Mammary epithelial cell (primary cell): ENCODE measurements at regions not wholly inside any gene's neighbourhood (a gene's known extent, or its start where the extent isn't known, plus 50 kb on each side); places are given as distances from the start of the nearest gene placed in this dataset.

ENCODE experiments used
- EZH2 ChIP-seq: IDR thresholded peaks from 2 replicates; pipeline ENCODE4 v1.6.1; 2012; ENCODE audit warnings: low read length, inconsistent platforms, borderline replicate concordance
- TF ChIP-seq, protein P1 (sequence below), 2 donors: IDR thresholded peaks in 1 of 2; conservative IDR thresholded peaks in 1 of 2; 2 replicates each; pipeline ENCODE4 v1.5.1; 2011 to 2012; ENCODE audit warnings: inconsistent platforms in 2 of 2, low read length in 2 of 2, mild to moderate bottlenecking in 2 of 2, control low read depth in 1 of 2, low read depth in 1 of 2; ENCODE audit not compliant: insufficient read depth in 1 of 2; ENCODE audit errors: extremely low read depth in 1 of 2

- TF ChIP-seq, protein P1, sequence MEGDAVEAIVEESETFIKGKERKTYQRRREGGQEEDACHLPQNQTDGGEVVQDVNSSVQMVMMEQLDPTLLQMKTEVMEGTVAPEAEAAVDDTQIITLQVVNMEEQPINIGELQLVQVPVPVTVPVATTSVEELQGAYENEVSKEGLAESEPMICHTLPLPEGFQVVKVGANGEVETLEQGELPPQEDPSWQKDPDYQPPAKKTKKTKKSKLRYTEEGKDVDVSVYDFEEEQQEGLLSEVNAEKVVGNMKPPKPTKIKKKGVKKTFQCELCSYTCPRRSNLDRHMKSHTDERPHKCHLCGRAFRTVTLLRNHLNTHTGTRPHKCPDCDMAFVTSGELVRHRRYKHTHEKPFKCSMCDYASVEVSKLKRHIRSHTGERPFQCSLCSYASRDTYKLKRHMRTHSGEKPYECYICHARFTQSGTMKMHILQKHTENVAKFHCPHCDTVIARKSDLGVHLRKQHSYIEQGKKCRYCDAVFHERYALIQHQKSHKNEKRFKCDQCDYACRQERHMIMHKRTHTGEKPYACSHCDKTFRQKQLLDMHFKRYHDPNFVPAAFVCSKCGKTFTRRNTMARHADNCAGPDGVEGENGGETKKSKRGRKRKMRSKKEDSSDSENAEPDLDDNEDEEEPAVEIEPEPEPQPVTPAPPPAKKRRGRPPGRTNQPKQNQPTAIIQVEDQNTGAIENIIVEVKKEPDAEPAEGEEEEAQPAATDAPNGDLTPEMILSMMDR (conservative IDR thresholded peaks at IDR 0.05 in 1 of 2, IDR thresholded peaks at IDR 0.05 in 1 of 2; ENCODE audit: extremely low read depth in 1 of 2, insufficient read depth in 1 of 2, low read depth in 1 of 2, low read length in 2 of 2), result no peak
- TF ChIP-seq EZH2, result no peak
Measured at GRCh38 chr6:169971081-169971861, 219.8 kb downstream of the ERMARD start.
